ENCODE measurements at regions not wholly inside any gene's neighbourhood (a gene's known extent, or its start where the extent isn't known, plus 50 kb on each side); places are given as distances from the start of the nearest gene placed in this dataset.

- no peaks in the 10 kb centered on the region for H3K4me1 Mint-ChIP-seq
- TF ChIP-seq JUNB (IDR thresholded peaks at IDR 0.05; ENCODE audit: unreplicated experiment) (no peak), POLR2AphosphoS5 (IDR thresholded peaks at IDR 0.05; ENCODE audit: low read depth) (no peak), ETS1 (IDR thresholded peaks at IDR 0.05) (no peak)
- TF ChIP-seq, protein P1, sequence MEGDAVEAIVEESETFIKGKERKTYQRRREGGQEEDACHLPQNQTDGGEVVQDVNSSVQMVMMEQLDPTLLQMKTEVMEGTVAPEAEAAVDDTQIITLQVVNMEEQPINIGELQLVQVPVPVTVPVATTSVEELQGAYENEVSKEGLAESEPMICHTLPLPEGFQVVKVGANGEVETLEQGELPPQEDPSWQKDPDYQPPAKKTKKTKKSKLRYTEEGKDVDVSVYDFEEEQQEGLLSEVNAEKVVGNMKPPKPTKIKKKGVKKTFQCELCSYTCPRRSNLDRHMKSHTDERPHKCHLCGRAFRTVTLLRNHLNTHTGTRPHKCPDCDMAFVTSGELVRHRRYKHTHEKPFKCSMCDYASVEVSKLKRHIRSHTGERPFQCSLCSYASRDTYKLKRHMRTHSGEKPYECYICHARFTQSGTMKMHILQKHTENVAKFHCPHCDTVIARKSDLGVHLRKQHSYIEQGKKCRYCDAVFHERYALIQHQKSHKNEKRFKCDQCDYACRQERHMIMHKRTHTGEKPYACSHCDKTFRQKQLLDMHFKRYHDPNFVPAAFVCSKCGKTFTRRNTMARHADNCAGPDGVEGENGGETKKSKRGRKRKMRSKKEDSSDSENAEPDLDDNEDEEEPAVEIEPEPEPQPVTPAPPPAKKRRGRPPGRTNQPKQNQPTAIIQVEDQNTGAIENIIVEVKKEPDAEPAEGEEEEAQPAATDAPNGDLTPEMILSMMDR (conservative IDR thresholded peaks at IDR 0.05; ENCODE audit: low read depth in 2 of 2), result no peak
- TF ChIP-seq, protein P2, sequence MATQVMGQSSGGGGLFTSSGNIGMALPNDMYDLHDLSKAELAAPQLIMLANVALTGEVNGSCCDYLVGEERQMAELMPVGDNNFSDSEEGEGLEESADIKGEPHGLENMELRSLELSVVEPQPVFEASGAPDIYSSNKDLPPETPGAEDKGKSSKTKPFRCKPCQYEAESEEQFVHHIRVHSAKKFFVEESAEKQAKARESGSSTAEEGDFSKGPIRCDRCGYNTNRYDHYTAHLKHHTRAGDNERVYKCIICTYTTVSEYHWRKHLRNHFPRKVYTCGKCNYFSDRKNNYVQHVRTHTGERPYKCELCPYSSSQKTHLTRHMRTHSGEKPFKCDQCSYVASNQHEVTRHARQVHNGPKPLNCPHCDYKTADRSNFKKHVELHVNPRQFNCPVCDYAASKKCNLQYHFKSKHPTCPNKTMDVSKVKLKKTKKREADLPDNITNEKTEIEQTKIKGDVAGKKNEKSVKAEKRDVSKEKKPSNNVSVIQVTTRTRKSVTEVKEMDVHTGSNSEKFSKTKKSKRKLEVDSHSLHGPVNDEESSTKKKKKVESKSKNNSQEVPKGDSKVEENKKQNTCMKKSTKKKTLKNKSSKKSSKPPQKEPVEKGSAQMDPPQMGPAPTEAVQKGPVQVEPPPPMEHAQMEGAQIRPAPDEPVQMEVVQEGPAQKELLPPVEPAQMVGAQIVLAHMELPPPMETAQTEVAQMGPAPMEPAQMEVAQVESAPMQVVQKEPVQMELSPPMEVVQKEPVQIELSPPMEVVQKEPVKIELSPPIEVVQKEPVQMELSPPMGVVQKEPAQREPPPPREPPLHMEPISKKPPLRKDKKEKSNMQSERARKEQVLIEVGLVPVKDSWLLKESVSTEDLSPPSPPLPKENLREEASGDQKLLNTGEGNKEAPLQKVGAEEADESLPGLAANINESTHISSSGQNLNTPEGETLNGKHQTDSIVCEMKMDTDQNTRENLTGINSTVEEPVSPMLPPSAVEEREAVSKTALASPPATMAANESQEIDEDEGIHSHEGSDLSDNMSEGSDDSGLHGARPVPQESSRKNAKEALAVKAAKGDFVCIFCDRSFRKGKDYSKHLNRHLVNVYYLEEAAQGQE (IDR thresholded peaks at IDR 0.05; ENCODE audit: unreplicated experiment), result no peak
- Histone ChIP-seq H2AFZ (no peak overlapping the region), H3K4me3 (no peak overlapping the region), H3K79me2 (replicated peaks; ENCODE audit: insufficient read depth) (no peaks in the 10 kb centered on the region), H3K27me3 (ENCODE audit: insufficient read depth) (no peaks in the 10 kb centered on the region), H3K9me2 (ENCODE audit: insufficient read depth) (peaks cover 6% of the 10 kb centered on the region; the same call in 1 of the 2 replicates), H3K4me1 (ENCODE audit: insufficient read depth) (no peaks in the 10 kb centered on the region), H3K36me3 (ENCODE audit: insufficient read depth) (no peaks in the 10 kb centered on the region), H3K27ac (ENCODE audit: low read depth) (no peak overlapping the region), H4K20me1 (replicated peaks; ENCODE audit: insufficient read depth) (no peaks in the 10 kb centered on the region), H3K4me2 (no peak overlapping the region), H3F3A (replicated peaks; ENCODE audit: low read depth) (no peaks in the 10 kb centered on the region)
- DNase-seq (ENCODE audit: low spot score) (no peak), ATAC-seq (no peak)
- no peaks in the 10 kb centered on the region for H3K27me3 Mint-ChIP-seq (ENCODE audit: insufficient read depth, low read depth, poor library complexity)
- no peak overlapping the region for H3K4me3 Mint-ChIP-seq
- no peaks in the 10 kb centered on the region for H3K36me3 Mint-ChIP-seq (ENCODE audit: low read depth)
- no peak overlapping the region for H3K27ac Mint-ChIP-seq
- H3K9me3 Mint-ChIP-seq, result no peaks in the 10 kb centered on the region; the same call in 2 of the 3 replicates
Measured at GRCh38 chr5:54661111-54661510, 143.6 kb downstream of the SNX18 start.

DNA sequence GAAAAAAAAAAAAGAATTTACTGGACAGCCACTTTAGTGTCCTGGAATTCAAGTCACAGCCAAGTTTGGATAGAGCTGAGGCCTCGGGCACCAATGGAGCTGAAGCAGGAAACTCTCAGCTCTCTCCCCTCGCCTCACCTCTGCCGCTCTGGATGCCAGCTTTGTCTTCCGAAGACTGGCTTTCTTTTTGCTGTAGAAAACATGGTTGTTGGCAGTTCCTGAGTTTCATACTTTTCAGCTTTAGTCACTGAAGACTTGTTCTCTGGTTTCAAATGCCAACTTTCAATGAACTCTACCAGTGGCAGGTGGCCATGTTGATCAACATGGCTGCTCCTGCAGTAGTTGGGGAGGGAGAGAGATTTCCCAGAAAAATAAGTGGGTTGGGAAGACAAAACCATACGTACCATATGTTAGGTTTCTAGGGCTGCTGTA lies 142.2 kb downstream of the SNX18 start:
- no peak overlapping the region for H3K4me3 Mint-ChIP-seq
- no peaks in the 10 kb centered on the region for H3K4me1 ChIP-seq (ENCODE audit: insufficient read depth)
- no peaks in the 10 kb centered on the region for H3K79me2 ChIP-seq (replicated peaks; ENCODE audit: insufficient read depth)
- 0 out of 2 replicates have a peak, but pooled peaks cover 3% of the 10 kb centered on the region for H3K9me2 ChIP-seq (ENCODE audit: insufficient read depth)
- no peak overlapping the region for H3K27ac ChIP-seq (ENCODE audit: low read depth)
- H3K36me3 ChIP-seq (ENCODE audit: insufficient read depth), result no peaks in the 10 kb centered on the region
- H3K4me1 Mint-ChIP-seq, result no peaks in the 10 kb centered on the region
- no peaks in the 10 kb centered on the region for H3K27me3 Mint-ChIP-seq (ENCODE audit: insufficient read depth, low read depth, poor library complexity)
- no peaks in the 10 kb centered on the region for H3K36me3 Mint-ChIP-seq (ENCODE audit: low read depth)
- no peak overlapping the region for H3K4me3 ChIP-seq
- no peak overlapping the region for H3K27ac Mint-ChIP-seq
- H2AFZ ChIP-seq, result no peak overlapping the region
- H3K4me2 ChIP-seq, result no peak overlapping the region
- no peaks in the 10 kb centered on the region for H3F3A ChIP-seq (replicated peaks; ENCODE audit: low read depth)
- DNase-seq (ENCODE audit: low spot score) (no peak), ATAC-seq (no peak)
- no peaks in the 10 kb centered on the region; the same call in 1 of the 2 replicates for H4K20me1 ChIP-seq (replicated peaks; ENCODE audit: insufficient read depth)
- no peaks in the 10 kb centered on the region for H3K27me3 ChIP-seq (ENCODE audit: insufficient read depth)
- no peaks in the 10 kb centered on the region; the same call in 2 of the 3 replicates for H3K9me3 Mint-ChIP-seq
- no peak for TF ChIP-seq EZH2phosphoT487 (IDR thresholded peaks at IDR 0.05; ENCODE audit: unreplicated experiment)
- no peak for TF ChIP-seq ETS1 (IDR thresholded peaks at IDR 0.05)
- TF ChIP-seq JUNB (IDR thresholded peaks at IDR 0.05; ENCODE audit: unreplicated experiment), result no peak
- TF ChIP-seq NANOG (IDR thresholded peaks at IDR 0.05; ENCODE audit: borderline replicate concordance), result no peak
- TF ChIP-seq EZH2 (IDR thresholded peaks at IDR 0.05; ENCODE audit: low read depth, unreplicated experiment), result no peak
- no peak for TF ChIP-seq CREB1 (CRISPR knock-in tag; IDR thresholded peaks at IDR 0.05; ENCODE audit: low read depth)
- no peak for TF ChIP-seq POLR2AphosphoS5 (IDR thresholded peaks at IDR 0.05; ENCODE audit: low read depth)
- no peak for TF ChIP-seq ZNF114 (CRISPR knock-in tag; IDR thresholded peaks at IDR 0.05)
- TF ChIP-seq, protein P2 (IDR thresholded peaks at IDR 0.05; ENCODE audit: unreplicated experiment), result no peak
- TF ChIP-seq, protein P1 (conservative IDR thresholded peaks at IDR 0.05; ENCODE audit: low read depth in 2 of 2), result no peak

All from GM23338 (cell line).